ENCODE measurements at regions not wholly inside any gene's neighbourhood (a gene's known extent, or its start where the extent isn't known, plus 50 kb on each side); places are given as distances from the start of the nearest gene placed in this dataset.
A peak's percentile ranks its signal among the peaks of the same experiment; 100 is the strongest.

GRCh38 chr2:78553866-78554647 is 471.4 kb upstream of the REG3G start:
- H3K36me3 ChIP-seq (replicated peaks in 1 of 2; ENCODE audit: control insufficient read depth in 1 of 2, insufficient read depth in 2 of 2, low read length in 2 of 2), result no peaks in the 10 kb centered on the region
- TF ChIP-seq CTCF (IDR thresholded peaks at IDR 0.05), result no peak
- peak overlapping the region in 1 of 7 donors; percentile 59 for H3K27ac Mint-ChIP-seq
- DNase-seq, result no peak
- no peaks in the 10 kb centered on the region for H4K20me1 ChIP-seq (ENCODE audit: insufficient read depth, low read length)
- H3K27ac ChIP-seq (ENCODE audit: low read depth in 1 of 2, low read length in 2 of 2), result no peak overlapping the region
- H3K4me1 ChIP-seq (ENCODE audit: control insufficient read depth in 1 of 2, insufficient read depth in 2 of 2, low read length in 2 of 2), result no peaks in the 10 kb centered on the region
- no peaks in the 10 kb centered on the region for H3K36me3 Mint-ChIP-seq
- H3K9ac ChIP-seq (ENCODE audit: insufficient read depth, low read length, poor library complexity, severe bottlenecking), result no peak overlapping the region
- H3K27me3 ChIP-seq (ENCODE audit: control insufficient read depth in 2 of 2, insufficient read depth in 2 of 2, low read length in 2 of 2), result no peaks in the 10 kb centered on the region
- intact Hi-C loops (cut with micrococcal nuclease), result no loop called here
- H3K4me1 Mint-ChIP-seq, result no peaks in the 10 kb centered on the region
- no peaks in the 10 kb centered on the region for H3K9me3 ChIP-seq (replicated peaks in 1 of 2; ENCODE audit: control insufficient read depth in 1 of 2, insufficient read depth in 1 of 2, low read length in 2 of 2)
- peaks cover 0 to 12% (median 6%) of the 10 kb centered on the region in 7 donors for H3K9me3 Mint-ChIP-seq
- H3K27me3 Mint-ChIP-seq (ENCODE audit: low read depth in 3 of 3), result peaks cover 0 to 4% (median 2%) of the 10 kb centered on the region in 3 donors
- no peak overlapping the region for H3K4me3 Mint-ChIP-seq
- H3K4me2 ChIP-seq (replicated peaks; ENCODE audit: extremely low read depth, low read length, poor library complexity, severe bottlenecking), result no peak overlapping the region
- H3K79me2 ChIP-seq (ENCODE audit: insufficient read depth, low read length), result no peaks in the 10 kb centered on the region
- H2AFZ ChIP-seq (ENCODE audit: insufficient read depth, low read depth, low read length, poor library complexity, severe bottlenecking), result no peak overlapping the region
- WGBS (ENCODE audit: insufficient coverage), result no CpG with 5 or more reads among the region's 3 CpGs
- H3K4me3 ChIP-seq (replicated peaks in 1 of 3; ENCODE audit: low read depth in 2 of 3, low read length in 3 of 3), result no peak overlapping the region

- no peaks in the 10 kb centered on the region for H3K36me3 Mint-ChIP-seq
- H3K27ac Mint-ChIP-seq, result no peak overlapping the region
- no peaks in the 10 kb centered on the region for H3K79me2 ChIP-seq (ENCODE audit: insufficient read depth, low read length)
- TF ChIP-seq CTCF (IDR thresholded peaks at IDR 0.05), result no peak
- no peaks in the 10 kb centered on the region for H3K4me1 Mint-ChIP-seq
- no peaks in the 10 kb centered on the region for H3K36me3 ChIP-seq (replicated peaks in 1 of 2; ENCODE audit: control insufficient read depth in 1 of 2, insufficient read depth in 2 of 2, low read length in 2 of 2)
- DNase-seq, result no peak
- no peaks in the 10 kb centered on the region for H3K27me3 Mint-ChIP-seq (ENCODE audit: low read depth in 3 of 3)
- H3K9ac ChIP-seq (ENCODE audit: insufficient read depth, low read length, poor library complexity, severe bottlenecking), result no peak overlapping the region
- H3K27ac ChIP-seq (ENCODE audit: low read depth in 1 of 2, low read length in 2 of 2), result no peak overlapping the region
- no peaks in the 10 kb centered on the region for H4K20me1 ChIP-seq (ENCODE audit: insufficient read depth, low read length)
- no peaks in the 10 kb centered on the region for H3K27me3 ChIP-seq (ENCODE audit: control insufficient read depth in 2 of 2, insufficient read depth in 2 of 2, low read length in 2 of 2)
- H3K4me3 ChIP-seq (replicated peaks in 1 of 3; ENCODE audit: low read depth in 2 of 3, low read length in 3 of 3), result no peak overlapping the region
- H3K9me3 ChIP-seq (replicated peaks in 1 of 2; ENCODE audit: control insufficient read depth in 1 of 2, insufficient read depth in 1 of 2, low read length in 2 of 2), result no peaks in the 10 kb centered on the region
- H3K9me3 Mint-ChIP-seq, result peaks cover 0 to 4% (median 0%) of the 10 kb centered on the region in 7 donors
- no peak overlapping the region for H2AFZ ChIP-seq (ENCODE audit: insufficient read depth, low read depth, low read length, poor library complexity, severe bottlenecking)
- H3K4me3 Mint-ChIP-seq, result no peak overlapping the region
- intact Hi-C loops (cut with micrococcal nuclease), result no loop called here
- H3K4me1 ChIP-seq (ENCODE audit: control insufficient read depth in 1 of 2, insufficient read depth in 2 of 2, low read length in 2 of 2), result no peaks in the 10 kb centered on the region
- no peak overlapping the region for H3K4me2 ChIP-seq (replicated peaks; ENCODE audit: extremely low read depth, low read length, poor library complexity, severe bottlenecking)
Observed at GRCh38 chr2:78561876-78562275, 463.6 kb upstream of the REG3G start.

All from CD14-positive monocyte (primary cell).